CD14-positive monocyte (primary cell): ENCODE measurements at regions not wholly inside any gene's neighbourhood (a gene's known extent, or its start where the extent isn't known, plus 50 kb on each side); places are given as distances from the start of the nearest gene placed in this dataset.

Experiments
- DNase-seq, 3 donors: peaks; one replicate each; pipeline ENCODE4 v3.0.0-alpha.2; 2011 to 2022
- H2AFZ ChIP-seq: 2 replicates; pipeline ENCODE4 v1.6.0; 2012; ENCODE audit warnings: mild to moderate bottlenecking, low read depth, low read length, inconsistent platforms; ENCODE audit not compliant: insufficient read depth, poor library complexity, severe bottlenecking
- H3K27ac ChIP-seq, 2 donors: 1 replicate in 1 of 2; 2 replicates in 1 of 2; pipeline ENCODE4 v1.5.1; 2012 to 2013; ENCODE audit warnings: low read length in 2 of 2, control low read depth in 1 of 2, inconsistent platforms in 1 of 2, low read depth in 1 of 2, mild to moderate bottlenecking in 1 of 2
- H3K27me3 ChIP-seq, 2 donors: one replicate each; pipeline versions ENCODE4 v1.6.0 to v1.6.1; 2011 to 2013; ENCODE audit warnings: low read length in 2 of 2; ENCODE audit not compliant: control insufficient read depth in 2 of 2, insufficient read depth in 2 of 2
- H3K36me3 ChIP-seq, 2 donors: replicated peaks in 1 of 2; 1 replicate in 1 of 2; 2 replicates in 1 of 2; pipeline versions ENCODE4 v1.5.1 to v1.6.1; 2012 to 2013; ENCODE audit warnings: low read length in 2 of 2, control low read depth in 1 of 2, inconsistent platforms in 1 of 2, mild to moderate bottlenecking in 1 of 2; ENCODE audit not compliant: insufficient read depth in 2 of 2, control insufficient read depth in 1 of 2
- H3K4me1 ChIP-seq, 2 donors: 1 replicate in 1 of 2; 2 replicates in 1 of 2; pipeline versions ENCODE4 v1.5.1 to v1.6.1; 2012 to 2013; ENCODE audit warnings: low read length in 2 of 2, control low read depth in 1 of 2, inconsistent platforms in 1 of 2, mild to moderate bottlenecking in 1 of 2, moderate library complexity in 1 of 2; ENCODE audit not compliant: insufficient read depth in 2 of 2, control insufficient read depth in 1 of 2
- H3K4me2 ChIP-seq: replicated peaks from 2 replicates; pipeline ENCODE3; 2012; ENCODE audit warnings: low read length, moderate library complexity, mild to moderate bottlenecking; ENCODE audit not compliant: poor library complexity, severe bottlenecking; ENCODE audit errors: extremely low read depth
- H3K4me3 ChIP-seq, 3 experiments: fragments of 200-600 bp in 1 of 3; sonication (generic) in 1 of 3; replicated peaks in 1 of 3; 1 replicate in 2 of 3; 2 replicates in 1 of 3; pipeline ENCODE4 v1.5.1; 2011 to 2013; ENCODE audit warnings: low read length in 3 of 3, mild to moderate bottlenecking in 3 of 3, control low read depth in 2 of 3, low read depth in 2 of 3, inconsistent platforms in 1 of 3, moderate library complexity in 1 of 3
- H3K79me2 ChIP-seq: 2 replicates; pipeline ENCODE4 v1.6.0; 2012; ENCODE audit warnings: mild to moderate bottlenecking, control low read depth, inconsistent platforms, low read length, moderate library complexity; ENCODE audit not compliant: insufficient read depth
- H3K9ac ChIP-seq: 2 replicates; pipeline ENCODE4 v1.6.0; 2017; ENCODE audit warnings: low read length, mild to moderate bottlenecking; ENCODE audit not compliant: insufficient read depth, poor library complexity, severe bottlenecking
- H3K9me3 ChIP-seq, 2 donors: replicated peaks in 1 of 2; 1 replicate in 1 of 2; 2 replicates in 1 of 2; pipeline versions ENCODE4 v1.5.1 to v1.6.1; 2012 to 2013; ENCODE audit warnings: low read length in 2 of 2, control low read depth in 1 of 2; ENCODE audit not compliant: control insufficient read depth in 1 of 2, insufficient read depth in 1 of 2
- H4K20me1 ChIP-seq: 2 replicates; pipeline ENCODE4 v1.6.0; 2012; ENCODE audit warnings: mild to moderate bottlenecking, low read length, control low read depth, moderate library complexity; ENCODE audit not compliant: insufficient read depth
- H3K27ac Mint-ChIP-seq, 7 donors: one replicate each; pipeline ENCODE4 v1.8.0; 2020; ENCODE audit warnings: mild to moderate bottlenecking in 7 of 7, mixed read lengths in 7 of 7, moderate library complexity in 6 of 7, inconsistent platforms in 2 of 7
- H3K27me3 Mint-ChIP-seq, 3 donors: one replicate each; pipeline ENCODE4 v1.8.0; 2021 to 2022; ENCODE audit warnings: low read depth in 3 of 3, mild to moderate bottlenecking in 3 of 3, mixed read lengths in 3 of 3, moderate library complexity in 3 of 3, inconsistent platforms in 1 of 3
- H3K36me3 Mint-ChIP-seq, 2 donors: one replicate each; pipeline ENCODE4 v1.8.0; 2020; ENCODE audit warnings: mixed read lengths in 2 of 2, inconsistent platforms in 1 of 2, mild to moderate bottlenecking in 1 of 2
- H3K4me1 Mint-ChIP-seq: one replicate; pipeline ENCODE4 v1.8.0; 2020; ENCODE audit warnings: mild to moderate bottlenecking, mixed read lengths
- H3K4me3 Mint-ChIP-seq, 2 donors: one replicate each; pipeline ENCODE4 v1.8.0; 2020; ENCODE audit warnings: mild to moderate bottlenecking in 2 of 2, mixed read lengths in 2 of 2, moderate library complexity in 1 of 2
- H3K9me3 Mint-ChIP-seq, 7 donors: one replicate each; pipeline ENCODE4 v1.8.0; 2020 to 2022; ENCODE audit warnings: mixed read lengths in 7 of 7, mild to moderate bottlenecking in 6 of 7, moderate library complexity in 6 of 7, inconsistent platforms in 2 of 7
- CTCF ChIP-seq: fragments of 200-600 bp; IDR thresholded peaks from one replicate; pipeline ENCODE4 v1.8.0; 2022; ENCODE audit warnings: antibody characterized with exemption, mild to moderate bottlenecking
- WGBS: methylation state at CpG from one replicate; pipeline ENCODE4 v1.1.5; 2013; ENCODE audit warnings: missing lambda C conversion rate; ENCODE audit not compliant: insufficient coverage; 5-methylcytosine and 5-hydroxymethylcytosine counted together
- intact Hi-C, 2 donors: fragments of 100-400 bp; cut with micrococcal nuclease; formaldehyde crosslinking; loops; one replicate each; pipeline versions ENCODE4 v1.15.0 to v1.15.1; 2023

GRCh38 chr10:3475367-3475766 is 302.8 kb upstream of the PITRM1 start:
- WGBS, result 96% methylated on average over 5 of the region's 6 CpGs
- Mint-ChIP-seq H3K4me3 (peak overlapping the region in 1 of 2 donors; percentile 37), H3K9me3 (peaks cover 0 to 2% (median 0%) of the 10 kb centered on the region in 7 donors), H3K27me3 (peaks cover 0 to 4% (median 2%) of the 10 kb centered on the region in 3 donors), H3K27ac (no peak overlapping the region), H3K4me1 (peaks cover 42% of the 10 kb centered on the region), H3K36me3 (peaks cover 5% of the 10 kb centered on the region in 2 donors)
- no peak for DNase-seq
- Histone ChIP-seq H3K27me3 (no peaks in the 10 kb centered on the region), H3K36me3 (no peaks in the 10 kb centered on the region), H3K27ac (no peak overlapping the region), H3K4me3 (no peak overlapping the region), H3K4me1 (peaks cover 41 to 43% of the 10 kb centered on the region in 2 donors), H2AFZ (no peak overlapping the region), H3K9ac (no peak overlapping the region), H3K9me3 (no peaks in the 10 kb centered on the region), H4K20me1 (no peaks in the 10 kb centered on the region), H3K4me2 (no peak overlapping the region), H3K79me2 (peaks cover 1% of the 10 kb centered on the region)
- no peak for TF ChIP-seq CTCF
- intact Hi-C loops, result no loop called here

DNA sequence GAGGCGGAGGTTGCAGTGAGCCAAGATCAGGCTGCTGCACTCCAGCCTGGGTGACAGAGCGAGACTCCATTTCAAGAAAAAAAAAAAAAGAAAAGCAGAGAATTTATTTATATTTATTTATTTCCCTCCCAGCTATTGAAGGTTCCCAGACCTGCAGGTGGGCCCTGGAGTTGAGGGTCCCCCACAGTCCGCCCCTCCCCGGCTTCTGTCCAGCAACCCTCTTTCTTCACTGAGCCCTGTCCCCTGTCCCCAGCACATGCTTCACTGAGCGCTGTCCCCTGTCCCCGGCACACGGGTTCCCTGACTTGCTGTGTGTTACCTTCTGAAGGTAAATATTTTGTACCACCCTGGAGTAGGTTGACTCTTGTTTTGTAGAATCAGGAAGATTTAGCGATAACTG is 301.7 kb upstream of the PITRM1 start:
- H3K4me3 Mint-ChIP-seq, result no peak overlapping the region
- H3K4me1 Mint-ChIP-seq, result peaks cover 53% of the 10 kb centered on the region
- Histone ChIP-seq H3K4me1 (peaks cover 52 to 54% of the 10 kb centered on the region in 2 donors), H3K9ac (no peak overlapping the region), H3K9me3 (no peaks in the 10 kb centered on the region), H3K79me2 (peaks cover 3% of the 10 kb centered on the region), H3K27me3 (no peaks in the 10 kb centered on the region), H4K20me1 (no peaks in the 10 kb centered on the region), H3K36me3 (no peaks in the 10 kb centered on the region), H2AFZ (no peak overlapping the region), H3K4me2 (no peak overlapping the region), H3K4me3 (no peak overlapping the region), H3K27ac (no peak overlapping the region)
- H3K27me3 Mint-ChIP-seq, result peaks cover 0 to 4% (median 0%) of the 10 kb centered on the region in 3 donors
- intact Hi-C loops, result loop anchor here in 1 of 2 donors (5.0 kb wide), 1 partner anchor 162 kb away; no protein-coding TSS in a partner anchor
- H3K27ac Mint-ChIP-seq, result no peak overlapping the region
- H3K9me3 Mint-ChIP-seq, result peaks cover 0 to 2% (median 0%) of the 10 kb centered on the region in 7 donors
- no peak for DNase-seq
- H3K36me3 Mint-ChIP-seq, result peaks cover 5 to 9% of the 10 kb centered on the region in 2 donors
- no CpG with 5 or more reads among the region's 8 CpGs for WGBS
- TF ChIP-seq CTCF, result no peak
